Memory B cell (primary cell): ENCODE measurements at regions not wholly inside any gene's neighbourhood (a gene's known extent, or its start where the extent isn't known, plus 50 kb on each side); places are given as distances from the start of the nearest gene placed in this dataset.
"Not testable (repeated sequence)": the region's sequence is repeated elsewhere in the genome, so short reads cannot be mapped to it uniquely, and the experiment has no call there.

ENCODE experiments used
- ATAC-seq: fragments of 150-1000 bp; cut with Tn5 transposase; 2 replicates; pipeline ENCODE4 v1.10.0; 2021; ENCODE audit warnings: low read depth, mild to moderate bottlenecking, moderate library complexity
- DNase-seq, 2 donors: peaks; one replicate each; pipeline ENCODE4 v3.0.0; 2022; ENCODE audit warnings: low spot score in 2 of 2
- H3K27ac Mint-ChIP-seq: one replicate; pipeline ENCODE4 v1.8.0; 2022; ENCODE audit warnings: mild to moderate bottlenecking, moderate library complexity, mixed read lengths
- H3K27me3 Mint-ChIP-seq: one replicate; pipeline ENCODE4 v1.8.0; 2022; ENCODE audit warnings: mixed read lengths
- H3K36me3 Mint-ChIP-seq: one replicate; pipeline ENCODE4 v1.8.0; 2022; ENCODE audit warnings: mild to moderate bottlenecking, mixed read lengths
- H3K4me1 Mint-ChIP-seq: one replicate; pipeline ENCODE4 v1.8.0; 2022; ENCODE audit warnings: mixed read lengths
- H3K4me3 Mint-ChIP-seq: one replicate; pipeline ENCODE4 v1.8.0; 2022; ENCODE audit warnings: mild to moderate bottlenecking, moderate library complexity, mixed read lengths
- H3K9me3 Mint-ChIP-seq: one replicate; pipeline ENCODE4 v1.8.0; 2022; ENCODE audit warnings: mixed read lengths

GRCh38 chr2:215535741-215536140 lies 99.9 kb upstream of the FN1 start:
- no peaks in the 10 kb centered on the region for H3K4me1 Mint-ChIP-seq
- H3K9me3 Mint-ChIP-seq: peaks cover 5% of the 10 kb centered on the region
- no peak overlapping the region for H3K27ac Mint-ChIP-seq
- H3K4me3 Mint-ChIP-seq: no peak overlapping the region
- no peak for DNase-seq
- H3K36me3 Mint-ChIP-seq: no peaks in the 10 kb centered on the region
- no peak for ATAC-seq
- peaks cover 7% of the 10 kb centered on the region for H3K27me3 Mint-ChIP-seq

DNA sequence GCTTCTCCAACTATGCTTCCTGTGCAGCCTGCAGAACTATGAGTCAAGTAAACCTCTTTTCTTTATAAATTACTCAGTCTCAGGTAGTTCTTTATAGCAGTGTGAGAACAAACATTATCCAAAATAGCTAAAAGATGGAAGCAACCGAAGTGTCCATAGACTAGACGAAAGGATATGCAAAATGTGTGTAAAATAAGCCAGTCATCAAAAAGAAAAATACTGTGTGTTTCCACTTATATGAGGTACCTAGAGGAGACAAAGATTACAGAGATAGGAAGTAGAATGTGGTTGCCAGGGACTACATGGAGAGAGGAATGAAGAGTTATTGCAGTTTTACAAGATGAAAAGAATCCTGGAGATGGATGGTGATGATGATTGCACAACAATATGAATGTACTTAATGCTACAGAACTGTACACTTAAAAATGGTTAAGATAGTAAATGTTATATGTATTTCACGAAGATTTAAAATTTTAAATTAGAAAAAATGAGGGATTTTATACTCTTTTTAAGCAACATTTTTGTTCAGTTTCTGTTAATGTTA lies 99.3 kb upstream of the FN1 start:
- Mint-ChIP-seq H3K27me3 (peaks cover 7% of the 10 kb centered on the region), H3K27ac (no peak overlapping the region)
- no peak for DNase-seq

GRCh38 chr2:215533716-215534115 lies 97.8 kb upstream of the FN1 start:
- DNase-seq, H3K4me1 Mint-ChIP-seq, H3K27ac Mint-ChIP-seq, H3K36me3 Mint-ChIP-seq, ATAC-seq, H3K4me3 Mint-ChIP-seq, H3K27me3 Mint-ChIP-seq, H3K9me3 Mint-ChIP-seq: not testable (repeated sequence)

More for the DNA sequence above, 99.3 kb upstream of the FN1 start:
- Mint-ChIP-seq H3K4me1 (no peaks in the 10 kb centered on the region), H3K4me3 (no peak overlapping the region), H3K9me3 (peaks cover 5% of the 10 kb centered on the region), H3K36me3 (no peaks in the 10 kb centered on the region)
- no peak for ATAC-seq

DNA sequence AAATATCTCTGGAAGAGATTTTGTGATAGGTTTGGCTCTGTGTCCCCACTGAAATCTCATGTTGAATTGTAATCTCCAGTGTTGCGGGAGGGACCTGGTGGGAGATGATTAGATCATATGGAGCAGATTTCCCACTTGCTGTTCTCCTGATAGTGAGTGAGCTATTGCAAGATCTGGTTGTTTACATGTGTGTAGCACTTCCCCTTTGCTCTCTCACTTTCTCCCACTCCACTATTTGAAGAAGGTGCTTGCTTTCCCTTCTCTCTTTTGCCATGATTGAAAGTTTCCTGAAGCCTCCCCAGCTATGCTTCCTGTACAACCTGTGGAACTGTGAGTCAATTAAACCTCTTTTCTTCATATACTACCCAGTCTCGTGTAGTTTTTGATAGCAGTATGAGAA lies 97.0 kb upstream of the FN1 start:
- Mint-ChIP-seq H3K4me1 (no peaks in the 10 kb centered on the region), H3K36me3 (no peaks in the 10 kb centered on the region), H3K9me3 (peaks cover 5% of the 10 kb centered on the region), H3K27ac (no peak overlapping the region), H3K4me3 (no peak overlapping the region), H3K27me3 (peaks cover 7% of the 10 kb centered on the region)
- ATAC-seq (no peak), DNase-seq (no peak)

DNA sequence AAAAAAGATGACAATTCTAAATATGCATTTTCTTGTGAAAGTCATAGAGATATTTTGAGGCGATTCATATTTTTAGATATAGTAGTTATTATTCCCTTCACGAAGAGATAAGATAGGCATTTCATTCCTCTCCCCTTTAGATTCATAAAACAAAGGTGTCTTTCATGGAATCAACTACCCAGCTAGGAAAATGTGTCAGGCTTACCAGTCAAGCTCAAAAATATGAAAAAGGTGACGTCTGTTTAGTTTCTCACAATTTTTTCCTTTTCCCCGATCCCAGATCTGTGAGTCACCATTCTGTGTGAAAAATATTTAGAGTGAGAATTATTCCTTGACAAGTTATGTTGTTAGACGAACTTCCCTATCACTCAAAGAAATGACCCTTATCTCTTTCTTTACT lies 95.4 kb upstream of the FN1 start:
- ATAC-seq (no peak), DNase-seq (no peak)
- Mint-ChIP-seq H3K4me3 (no peak overlapping the region), H3K27ac (no peak overlapping the region), H3K27me3 (peaks cover 5% of the 10 kb centered on the region), H3K9me3 (peaks cover 5% of the 10 kb centered on the region), H3K36me3 (no peaks in the 10 kb centered on the region), H3K4me1 (no peaks in the 10 kb centered on the region)

DNA sequence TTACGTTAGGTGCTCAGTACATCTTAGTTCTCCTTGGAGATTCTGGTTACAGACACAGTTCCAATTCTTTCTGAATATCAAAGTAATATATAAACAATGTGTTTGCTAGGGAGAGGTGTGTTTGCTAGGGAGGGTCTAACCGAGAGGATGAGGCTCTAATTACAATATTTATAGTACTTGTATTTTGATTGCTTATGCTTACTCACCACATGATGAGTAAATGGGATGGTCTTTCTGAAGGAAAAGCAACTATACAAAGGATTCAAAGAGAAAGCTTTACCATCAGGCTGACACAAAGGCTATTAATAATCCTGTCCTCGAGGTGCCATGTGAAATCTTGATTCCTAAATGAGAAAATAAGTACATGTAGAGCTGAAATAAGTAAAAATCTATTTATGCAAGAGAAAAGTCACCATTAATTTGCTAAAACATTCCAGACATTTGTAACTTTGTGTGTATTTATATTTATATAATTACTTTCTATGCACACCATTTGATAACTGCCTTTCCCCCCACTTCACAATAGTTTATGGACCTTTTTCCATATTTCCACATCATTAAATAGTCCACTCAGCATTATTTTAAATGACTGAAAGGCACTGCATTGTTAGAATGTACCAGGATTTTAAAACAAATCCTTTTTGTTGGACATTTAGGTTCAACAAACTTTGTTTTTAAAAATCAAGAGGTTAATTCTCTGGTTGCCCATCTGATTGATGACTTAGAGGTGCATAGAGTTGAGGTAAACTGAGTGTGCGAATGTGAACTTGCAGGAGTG lies 94.5 kb upstream of the FN1 start:
- no peak overlapping the region for H3K4me3 Mint-ChIP-seq
- no peak overlapping the region for H3K27ac Mint-ChIP-seq
- peaks cover 5% of the 10 kb centered on the region for H3K27me3 Mint-ChIP-seq
- ATAC-seq (no peak), DNase-seq (no peak)
- no peaks in the 10 kb centered on the region for H3K36me3 Mint-ChIP-seq
- peaks cover 5% of the 10 kb centered on the region for H3K9me3 Mint-ChIP-seq
- no peaks in the 10 kb centered on the region for H3K4me1 Mint-ChIP-seq

- peaks cover 4% of the 10 kb centered on the region for H3K27me3 Mint-ChIP-seq
- H3K27ac Mint-ChIP-seq: no peak overlapping the region
- no peak overlapping the region for H3K4me3 Mint-ChIP-seq
- peaks cover 5% of the 10 kb centered on the region for H3K9me3 Mint-ChIP-seq
- H3K36me3 Mint-ChIP-seq: no peaks in the 10 kb centered on the region
- DNase-seq: no peak
- H3K4me1 Mint-ChIP-seq: no peaks in the 10 kb centered on the region
- no peak for ATAC-seq
Measured at GRCh38 chr2:215529271-215529670, 93.4 kb upstream of the FN1 start.

GRCh38 chr2:215528555-215528954 lies 92.7 kb upstream of the FN1 start:
- Mint-ChIP-seq H3K4me1 (no peaks in the 10 kb centered on the region), H3K9me3 (peaks cover 5% of the 10 kb centered on the region), H3K36me3 (no peaks in the 10 kb centered on the region), H3K27ac (no peak overlapping the region), H3K27me3 (peaks cover 4% of the 10 kb centered on the region), H3K4me3 (no peak overlapping the region)
- ATAC-seq (no peak), DNase-seq (no peak)

GRCh38 chr2:215527736-215528135 lies 91.9 kb upstream of the FN1 start:
- Mint-ChIP-seq H3K4me3 (no peak overlapping the region), H3K9me3 (no peaks in the 10 kb centered on the region), H3K4me1 (no peaks in the 10 kb centered on the region), H3K27ac (no peak overlapping the region), H3K36me3 (no peaks in the 10 kb centered on the region), H3K27me3 (peaks cover 6% of the 10 kb centered on the region)
- ATAC-seq: no peak
- no peak for DNase-seq

DNA sequence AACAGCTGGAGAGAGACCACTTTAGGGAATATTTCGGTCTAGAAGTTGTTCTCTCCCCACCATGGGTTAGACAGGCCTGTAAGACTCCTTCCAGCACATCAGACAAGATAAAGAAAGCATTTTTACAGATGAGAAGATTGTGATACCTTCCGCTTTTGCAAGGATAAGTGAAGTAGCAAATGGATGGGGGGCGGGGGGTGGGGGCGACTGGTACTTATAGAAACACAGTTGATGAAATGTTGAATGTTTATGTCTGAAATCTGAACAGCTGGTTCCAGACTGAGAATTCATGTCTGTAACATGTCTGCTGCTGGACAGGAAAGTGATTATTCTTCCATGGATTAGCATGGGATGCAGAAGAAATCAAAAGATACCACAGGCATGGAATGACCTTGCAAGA lies 90.5 kb upstream of the FN1 start:
- Mint-ChIP-seq H3K4me3 (no peak overlapping the region), H3K27ac (no peak overlapping the region), H3K36me3 (no peaks in the 10 kb centered on the region), H3K27me3 (peaks cover 6% of the 10 kb centered on the region), H3K4me1 (no peaks in the 10 kb centered on the region), H3K9me3 (no peaks in the 10 kb centered on the region)
- ATAC-seq: no peak
- DNase-seq: no peak

GRCh38 chr2:215522237-215522636 lies 86.4 kb upstream of the FN1 start:
- no peaks in the 10 kb centered on the region for H3K9me3 Mint-ChIP-seq
- H3K4me1 Mint-ChIP-seq: no peaks in the 10 kb centered on the region
- peaks cover 2% of the 10 kb centered on the region for H3K27me3 Mint-ChIP-seq
- no peak overlapping the region for H3K27ac Mint-ChIP-seq
- no peaks in the 10 kb centered on the region for H3K36me3 Mint-ChIP-seq
- H3K4me3 Mint-ChIP-seq: no peak overlapping the region
- DNase-seq (no peak), ATAC-seq (no peak)

DNA sequence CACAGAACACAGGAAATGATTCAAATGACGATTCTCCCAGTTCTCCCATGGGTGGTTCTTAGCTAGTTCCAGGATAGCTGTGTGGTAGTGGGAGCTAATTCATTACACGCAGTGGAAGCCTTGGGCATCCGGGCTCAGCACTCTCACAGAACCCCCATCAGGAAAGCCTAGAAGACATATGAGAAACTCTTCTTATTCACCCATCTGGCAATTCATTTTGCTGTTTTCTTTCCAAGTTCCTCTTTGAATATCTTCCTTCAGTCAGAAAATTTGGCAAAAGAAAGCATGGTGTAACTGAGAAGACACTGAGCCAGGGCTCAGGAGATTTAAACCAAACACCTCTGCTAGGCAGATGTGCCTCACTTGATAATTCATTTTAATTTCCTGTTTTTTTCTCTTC lies 85.2 kb upstream of the FN1 start:
- no peak overlapping the region for H3K4me3 Mint-ChIP-seq

DNA sequence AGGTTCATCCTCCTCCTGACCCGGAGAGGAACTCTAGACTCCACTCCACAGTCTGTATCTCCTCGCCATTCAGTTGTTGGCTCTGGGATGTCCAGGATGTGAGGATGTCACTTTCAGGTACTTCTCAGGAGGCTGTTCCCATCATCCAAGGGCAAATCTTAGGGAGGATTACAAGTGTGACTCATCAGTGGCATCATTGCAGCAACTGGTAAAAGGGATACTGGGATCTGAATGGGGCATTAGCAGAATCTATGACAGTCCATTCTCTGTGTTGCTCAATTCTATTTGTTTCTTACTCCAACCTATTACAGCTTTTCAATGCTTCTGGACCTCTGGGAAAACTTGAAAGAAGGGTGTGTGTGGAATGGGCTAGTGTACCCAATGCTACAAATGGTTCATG lies 81.5 kb upstream of the FN1 start:
- no peak for DNase-seq
- H3K4me1 Mint-ChIP-seq: no peaks in the 10 kb centered on the region
- H3K9me3 Mint-ChIP-seq: no peaks in the 10 kb centered on the region
- H3K27me3 Mint-ChIP-seq: peaks cover 1% of the 10 kb centered on the region
- no peaks in the 10 kb centered on the region for H3K36me3 Mint-ChIP-seq
- no peak overlapping the region for H3K27ac Mint-ChIP-seq
- no peak for ATAC-seq
- no peak overlapping the region for H3K4me3 Mint-ChIP-seq

More for the DNA sequence above, 85.2 kb upstream of the FN1 start:
- Mint-ChIP-seq H3K9me3 (no peaks in the 10 kb centered on the region), H3K36me3 (no peaks in the 10 kb centered on the region), H3K4me1 (no peaks in the 10 kb centered on the region), H3K27ac (no peak overlapping the region), H3K27me3 (peaks cover 2% of the 10 kb centered on the region)
- DNase-seq (no peak), ATAC-seq (no peak)

DNA sequence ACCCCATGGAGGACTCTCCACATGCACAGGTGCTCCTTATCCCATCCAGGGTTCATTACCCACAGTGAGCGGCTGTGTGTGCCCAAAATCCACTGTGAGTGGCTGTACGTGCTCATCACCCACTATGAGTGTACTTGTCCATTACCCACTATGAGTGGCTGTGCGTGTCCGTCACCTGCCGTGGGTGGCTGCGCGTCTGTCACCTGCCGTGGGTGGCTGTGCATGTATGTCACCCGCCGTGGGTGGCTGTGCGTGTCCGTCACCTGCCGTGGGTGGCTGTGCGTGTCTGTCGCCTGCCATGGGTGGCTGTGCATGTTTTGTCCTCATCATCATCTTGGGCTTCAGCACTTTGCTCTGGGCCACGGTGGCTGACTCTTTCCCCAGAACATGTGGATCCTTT lies 78.6 kb upstream of the FN1 start:
- no peak for ATAC-seq

More for the DNA sequence above, 78.6 kb upstream of the FN1 start:
- peaks cover 1% of the 10 kb centered on the region for H3K27me3 Mint-ChIP-seq
- no peaks in the 10 kb centered on the region for H3K36me3 Mint-ChIP-seq
- no peak overlapping the region for H3K27ac Mint-ChIP-seq
- no peak for DNase-seq
- no peak overlapping the region for H3K4me3 Mint-ChIP-seq
- no peaks in the 10 kb centered on the region for H3K4me1 Mint-ChIP-seq
- H3K9me3 Mint-ChIP-seq: no peaks in the 10 kb centered on the region
